Calu3 (cell line): ENCODE measurements at regions not wholly inside any gene's neighbourhood (a gene's known extent, or its start where the extent isn't known, plus 50 kb on each side); places are given as distances from the start of the nearest gene placed in this dataset.

Experiments used
- BruUV-seq: library from RNA; stranded (reverse); fragments of 400-500 nt; replicated peaks from 2 replicates; lab custom pipeline; 2021; lab: Mats Ljungman, UMichigan
- CTCF ChIA-PET: fragments of 300-600 bp; sonication (Branson Sonifier 250); formaldehyde crosslinking; loops from one replicate; lab custom pipeline; 2022; ENCODE audit warnings: antibody characterized with exemption; lab: Charles Lee
- DNase-seq: peaks from one replicate; pipeline ENCODE4 v3.0.0; 2022
- H3K27ac Mint-ChIP-seq: one replicate; pipeline ENCODE4 v1.8.0; 2022; ENCODE audit warnings: mixed read lengths; ENCODE audit not compliant: unreplicated experiment
- H3K27me3 Mint-ChIP-seq: one replicate; pipeline ENCODE4 v1.8.0; 2022; ENCODE audit warnings: mixed read lengths; ENCODE audit not compliant: unreplicated experiment
- H3K36me3 Mint-ChIP-seq: one replicate; pipeline ENCODE4 v1.8.0; 2022; ENCODE audit warnings: mild to moderate bottlenecking, moderate library complexity, mixed read lengths; ENCODE audit not compliant: insufficient read depth, unreplicated experiment
- H3K4me1 Mint-ChIP-seq: one replicate; pipeline ENCODE4 v1.8.0; 2022; ENCODE audit warnings: mild to moderate bottlenecking, low read depth, mixed read lengths; ENCODE audit not compliant: unreplicated experiment
- H3K4me3 Mint-ChIP-seq: one replicate; pipeline ENCODE4 v1.8.0; 2022; ENCODE audit warnings: mild to moderate bottlenecking, low read depth, moderate library complexity, mixed read lengths; ENCODE audit not compliant: unreplicated experiment
- H3K9me3 Mint-ChIP-seq: one replicate; pipeline ENCODE4 v1.8.0; 2022; ENCODE audit warnings: low read depth, mixed read lengths; ENCODE audit not compliant: unreplicated experiment
- intact Hi-C: fragments of 100-400 bp; cut with micrococcal nuclease; formaldehyde crosslinking; loops from one replicate; pipeline ENCODE4 v1.10.0; 2022; ENCODE audit not compliant: unreplicated experiment
- TF ChIP-seq, protein P1 (sequence below): fragments of 200-600 bp; IDR thresholded peaks from one replicate; pipeline ENCODE4 v1.8.0; 2022; ENCODE audit warnings: antibody characterized with exemption; ENCODE audit not compliant: unreplicated experiment

DNA sequence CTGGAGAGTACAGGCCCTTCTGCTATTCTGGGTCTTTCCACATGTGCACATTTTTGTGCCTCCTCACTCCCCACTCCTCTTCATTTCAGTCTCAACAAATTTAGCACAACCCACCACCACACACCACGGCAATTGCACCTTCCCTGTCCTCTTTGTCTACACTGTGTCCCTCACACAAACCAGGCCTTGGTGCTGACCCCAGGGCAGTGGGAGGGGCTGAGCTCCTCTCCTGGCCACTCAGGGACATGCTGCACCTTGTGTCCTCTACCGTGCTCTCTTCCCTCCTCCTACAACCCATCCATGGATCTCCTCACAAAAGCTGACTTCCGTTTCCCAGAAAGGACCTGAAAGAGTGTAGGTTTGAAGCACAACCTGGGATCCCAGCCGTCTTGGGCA, 90.9 kb upstream of the IKZF1 start:
- no peaks in the 10 kb centered on the region for H3K36me3 Mint-ChIP-seq
- no peak overlapping the region for H3K27ac Mint-ChIP-seq
- no peak overlapping the region for H3K4me3 Mint-ChIP-seq
- no peaks in the 10 kb centered on the region for H3K4me1 Mint-ChIP-seq
- CTCF ChIA-PET = no interaction called here
- H3K9me3 Mint-ChIP-seq = no peaks in the 10 kb centered on the region
- TF ChIP-seq, protein P1, sequence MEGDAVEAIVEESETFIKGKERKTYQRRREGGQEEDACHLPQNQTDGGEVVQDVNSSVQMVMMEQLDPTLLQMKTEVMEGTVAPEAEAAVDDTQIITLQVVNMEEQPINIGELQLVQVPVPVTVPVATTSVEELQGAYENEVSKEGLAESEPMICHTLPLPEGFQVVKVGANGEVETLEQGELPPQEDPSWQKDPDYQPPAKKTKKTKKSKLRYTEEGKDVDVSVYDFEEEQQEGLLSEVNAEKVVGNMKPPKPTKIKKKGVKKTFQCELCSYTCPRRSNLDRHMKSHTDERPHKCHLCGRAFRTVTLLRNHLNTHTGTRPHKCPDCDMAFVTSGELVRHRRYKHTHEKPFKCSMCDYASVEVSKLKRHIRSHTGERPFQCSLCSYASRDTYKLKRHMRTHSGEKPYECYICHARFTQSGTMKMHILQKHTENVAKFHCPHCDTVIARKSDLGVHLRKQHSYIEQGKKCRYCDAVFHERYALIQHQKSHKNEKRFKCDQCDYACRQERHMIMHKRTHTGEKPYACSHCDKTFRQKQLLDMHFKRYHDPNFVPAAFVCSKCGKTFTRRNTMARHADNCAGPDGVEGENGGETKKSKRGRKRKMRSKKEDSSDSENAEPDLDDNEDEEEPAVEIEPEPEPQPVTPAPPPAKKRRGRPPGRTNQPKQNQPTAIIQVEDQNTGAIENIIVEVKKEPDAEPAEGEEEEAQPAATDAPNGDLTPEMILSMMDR = no peak
- intact Hi-C loops = no loop called here
- DNase-seq = no peak
- peaks cover 84% of the 10 kb centered on the region for H3K27me3 Mint-ChIP-seq
- BruUV-seq = no TSS peak

DNA sequence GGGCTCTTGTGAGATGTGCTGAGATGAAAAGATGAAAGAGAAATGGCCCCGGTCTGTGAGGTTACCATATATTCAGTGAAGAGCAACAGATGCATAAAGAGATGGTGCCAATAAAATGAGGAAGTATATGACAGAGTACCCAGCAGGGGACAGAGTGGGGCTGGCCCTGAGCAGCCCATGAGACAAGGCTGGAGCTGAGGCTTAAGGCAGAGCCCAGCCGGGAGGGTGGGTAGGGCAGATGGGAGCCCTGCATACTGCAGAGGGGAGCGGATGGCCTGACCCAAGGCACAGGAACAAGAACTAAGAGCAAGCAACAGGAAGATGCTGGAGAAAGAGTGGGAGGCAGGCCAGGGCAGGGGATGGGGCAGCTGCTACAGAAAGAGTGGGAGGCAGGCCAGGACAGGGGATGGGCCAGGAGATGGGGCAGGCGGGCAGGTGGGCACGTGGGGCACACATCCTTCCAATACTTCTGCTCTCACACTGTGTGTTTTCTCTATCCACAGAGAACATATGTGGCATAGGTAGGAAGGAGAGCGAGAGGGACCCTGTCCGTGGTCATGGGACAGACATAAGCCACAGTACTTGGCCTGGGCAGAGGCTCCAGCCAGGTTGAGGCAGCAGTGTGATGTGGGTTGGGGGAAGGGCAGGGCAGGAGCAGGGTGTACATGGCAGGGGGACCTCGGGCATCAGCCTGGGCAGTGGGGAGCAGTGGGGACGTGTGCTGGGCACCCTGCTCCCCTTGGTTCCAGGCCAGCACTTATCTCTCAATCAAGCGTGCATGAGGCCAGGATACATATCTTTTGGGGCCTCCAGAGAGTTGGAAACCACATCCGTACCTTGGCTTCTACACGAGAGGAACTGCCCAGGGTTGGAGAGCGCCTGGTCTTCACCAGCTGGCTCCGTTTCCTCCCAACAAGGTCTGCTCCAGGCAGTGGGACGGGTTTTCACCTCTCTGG, 91.6 kb upstream of the IKZF1 start:
- H3K27me3 Mint-ChIP-seq = peaks cover 84% of the 10 kb centered on the region

DNA sequence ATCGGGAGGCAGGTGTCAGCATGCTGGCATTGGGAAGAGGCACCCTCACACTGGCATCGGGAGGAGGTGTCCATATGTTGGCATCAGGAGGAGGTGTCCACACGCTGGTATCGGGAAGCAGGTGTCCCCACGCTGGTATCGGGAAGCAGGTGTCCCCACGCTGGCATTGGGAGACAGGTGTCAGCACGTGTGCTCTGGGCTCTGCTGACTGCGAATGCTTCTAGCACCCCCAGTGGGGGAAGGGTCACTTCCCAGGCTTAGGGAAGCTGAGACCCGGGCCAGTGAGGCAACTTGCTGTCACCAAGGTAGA, 92.5 kb upstream of the IKZF1 start:
- TF ChIP-seq, protein P1 = no peak
- Mint-ChIP-seq H3K36me3 (no peaks in the 10 kb centered on the region), H3K4me1 (no peaks in the 10 kb centered on the region), H3K9me3 (no peaks in the 10 kb centered on the region), H3K4me3 (no peak overlapping the region), H3K27ac (no peak overlapping the region), H3K27me3 (peaks cover 91% of the 10 kb centered on the region)
- intact Hi-C loops = no loop called here
- no TSS peak for BruUV-seq
- DNase-seq = no peak
- CTCF ChIA-PET = no interaction called here

More for the DNA sequence above, 91.6 kb upstream of the IKZF1 start:
- CTCF ChIA-PET = no interaction called here
- TF ChIP-seq, protein P1 = no peak
- intact Hi-C loops = no loop called here
- H3K36me3 Mint-ChIP-seq = no peaks in the 10 kb centered on the region
- H3K27ac Mint-ChIP-seq = no peak overlapping the region
- no TSS peak for BruUV-seq
- H3K9me3 Mint-ChIP-seq = no peaks in the 10 kb centered on the region
- DNase-seq = no peak
- H3K4me1 Mint-ChIP-seq = no peaks in the 10 kb centered on the region
- H3K4me3 Mint-ChIP-seq = no peak overlapping the region

DNA sequence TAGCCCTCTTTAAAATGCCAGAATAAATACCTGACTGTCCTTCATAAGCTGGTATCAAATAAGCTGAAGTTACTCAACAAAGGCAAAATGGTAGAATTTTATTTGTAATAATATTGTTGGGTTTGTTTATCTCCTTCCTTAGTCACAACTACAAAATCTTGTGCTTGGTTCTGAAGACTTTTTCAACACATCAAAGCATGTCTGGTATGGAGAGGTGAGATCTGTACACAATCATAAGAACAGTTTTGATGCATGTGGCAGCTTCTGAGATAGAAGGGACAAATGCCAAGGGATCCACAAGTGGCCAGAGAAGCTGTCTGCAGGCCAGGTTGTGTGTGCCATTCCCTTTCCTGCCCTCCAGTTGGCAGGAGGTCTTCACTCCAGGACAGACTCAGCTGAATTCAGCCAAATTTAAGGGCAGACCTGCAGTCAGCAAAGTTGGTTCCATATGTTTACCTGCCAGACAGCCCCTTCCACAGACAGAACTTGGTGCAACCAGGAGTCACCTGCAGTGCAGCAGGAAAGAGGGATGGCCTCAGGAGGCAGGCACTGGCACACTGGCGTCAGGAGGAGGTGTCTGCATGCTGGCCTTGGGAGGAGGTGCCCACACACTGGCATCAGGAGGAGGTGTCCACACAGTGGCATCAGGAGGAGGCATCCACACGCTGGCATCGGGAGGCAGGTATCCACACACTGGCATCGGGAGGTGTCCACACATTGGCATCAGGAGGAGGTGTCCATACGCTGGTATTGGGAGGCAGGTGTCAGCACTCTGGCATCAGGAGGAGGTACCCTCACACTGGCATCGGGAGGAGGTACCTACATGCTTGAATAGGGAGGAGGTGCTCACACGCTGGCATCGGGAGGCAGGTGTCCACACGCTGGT, 93.1 kb upstream of the IKZF1 start:
- DNase-seq = no peak
- Mint-ChIP-seq H3K4me3 (no peak overlapping the region), H3K27me3 (peaks cover 96% of the 10 kb centered on the region), H3K9me3 (no peaks in the 10 kb centered on the region), H3K27ac (no peak overlapping the region), H3K36me3 (no peaks in the 10 kb centered on the region), H3K4me1 (peaks cover 3% of the 10 kb centered on the region)
- BruUV-seq = no TSS peak
- TF ChIP-seq, protein P1 = no peak
- CTCF ChIA-PET = interaction anchor here (0.7 kb wide), 1 partner anchor 1385 kb away, joined by 3 read pairs; no protein-coding TSS in a partner anchor
- intact Hi-C loops = no loop called here
